Subcutaneous abdominal adipose tissue (tissue), 5 donors: ENCODE measurements at regions not wholly inside any gene's neighbourhood (a gene's known extent, or its start where the extent isn't known, plus 50 kb on each side); places are given as distances from the start of the nearest gene placed in this dataset.
A peak's percentile ranks its signal among the peaks of the same experiment; 100 is the strongest.

Source experiments
- H3K27ac ChIP-seq: one replicate; pipeline ENCODE4 v1.7.0; 2013; ENCODE audit warnings: low read depth, mild to moderate bottlenecking, inconsistent platforms, low read length, moderate library complexity
- H3K27me3 ChIP-seq, 5 donors: one replicate each; pipeline ENCODE4 v1.7.0; 2013; ENCODE audit warnings: low read length in 5 of 5, inconsistent platforms in 1 of 5; ENCODE audit not compliant: control insufficient read depth in 5 of 5, insufficient read depth in 4 of 5
- H3K36me3 ChIP-seq, 5 donors: one replicate each; pipeline ENCODE4 v1.7.0; 2013; ENCODE audit warnings: low read length in 5 of 5; ENCODE audit not compliant: control insufficient read depth in 5 of 5, insufficient read depth in 5 of 5
- H3K4me1 ChIP-seq, 5 donors: one replicate each; pipeline ENCODE4 v1.7.0; 2013; ENCODE audit warnings: low read length in 5 of 5, mild to moderate bottlenecking in 3 of 5, moderate library complexity in 1 of 5; ENCODE audit not compliant: control insufficient read depth in 5 of 5, insufficient read depth in 5 of 5
- H3K4me3 ChIP-seq, 5 donors: one replicate each; pipeline ENCODE4 v1.7.0; 2013; ENCODE audit warnings: low read length in 5 of 5, low read depth in 1 of 5
- H3K9ac ChIP-seq, 5 donors: one replicate each; pipeline ENCODE4 v1.7.0; 2013; ENCODE audit warnings: low read length in 5 of 5, mild to moderate bottlenecking in 4 of 5, moderate library complexity in 3 of 5
- H3K9me3 ChIP-seq, 5 donors: one replicate each; pipeline ENCODE4 v1.7.0; 2013; ENCODE audit warnings: low read length in 5 of 5; ENCODE audit not compliant: control insufficient read depth in 5 of 5
- donor health status: healthy.
- donor health status: healthy.
- donor health status: healthy.
- donor health status: healthy.
- donor health status: healthy.

DNA sequence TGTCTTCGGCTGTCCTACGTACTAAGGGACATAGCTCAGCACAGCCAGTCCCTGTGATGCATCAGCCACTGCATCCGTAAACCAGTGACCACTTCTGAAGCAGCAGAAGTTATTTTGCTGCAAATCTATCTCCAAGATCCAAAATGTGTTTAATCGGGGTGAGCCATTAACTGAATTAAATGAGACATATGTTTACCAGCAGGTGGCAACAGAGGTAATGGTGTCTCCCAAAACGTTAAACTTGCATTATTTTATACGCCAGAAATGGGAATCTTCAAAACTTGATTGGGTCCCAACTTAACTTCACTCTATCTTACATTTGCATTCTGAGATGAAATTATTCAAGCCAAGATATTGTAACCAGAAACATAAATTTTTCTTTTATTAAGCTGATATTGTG, 75.3 kb upstream of the BOC start:
- no peak overlapping the region for H3K4me3 ChIP-seq
- H3K36me3 ChIP-seq, result no peaks in the 10 kb centered on the region
- H3K9me3 ChIP-seq, result no peaks in the 10 kb centered on the region
- H3K4me1 ChIP-seq, result peaks cover 0 to 6% (median 0%) of the 10 kb centered on the region in 5 donors
- no peak overlapping the region for H3K27ac ChIP-seq
- H3K27me3 ChIP-seq, result no peaks in the 10 kb centered on the region
- no peak overlapping the region for H3K9ac ChIP-seq

DNA sequence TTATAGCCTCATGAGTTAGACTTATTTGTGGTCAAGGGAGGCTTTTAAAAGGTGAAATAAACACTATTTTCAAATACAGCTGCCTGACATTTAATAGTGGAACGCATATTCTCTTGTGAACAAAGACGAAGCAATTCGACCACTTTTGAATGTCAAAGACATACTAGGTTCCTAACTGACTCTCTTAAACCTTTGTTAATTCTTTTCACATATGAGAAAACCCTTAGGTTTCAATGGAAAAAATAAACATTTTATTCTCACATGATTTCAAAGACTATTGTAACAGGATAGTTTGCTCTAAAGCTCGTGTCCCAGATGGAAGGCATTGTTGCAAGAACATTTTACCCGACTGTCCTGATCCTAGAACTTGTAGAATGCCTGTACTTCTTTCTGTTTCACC, 74.8 kb upstream of the BOC start:
- no peak overlapping the region for H3K27ac ChIP-seq
- no peak overlapping the region for H3K4me3 ChIP-seq
- no peaks in the 10 kb centered on the region for H3K27me3 ChIP-seq
- no peaks in the 10 kb centered on the region for H3K9me3 ChIP-seq
- H3K36me3 ChIP-seq, result no peaks in the 10 kb centered on the region
- H3K9ac ChIP-seq, result no peak overlapping the region
- H3K4me1 ChIP-seq, result peaks cover 0 to 6% (median 0%) of the 10 kb centered on the region in 5 donors

GRCh38 chr3:113138839-113139743, 72.3 kb upstream of the BOC start:
- Histone ChIP-seq H3K4me3 (no peak overlapping the region), H3K36me3 (no peaks in the 10 kb centered on the region), H3K9ac (no peak overlapping the region), H3K27ac (no peak overlapping the region), H3K4me1 (peaks cover 0 to 6% (median 0%) of the 10 kb centered on the region in 5 donors), H3K27me3 (no peaks in the 10 kb centered on the region), H3K9me3 (no peaks in the 10 kb centered on the region)

- H3K9ac ChIP-seq, result no peak overlapping the region
- H3K4me1 ChIP-seq, result peaks cover 0 to 6% (median 0%) of the 10 kb centered on the region in 5 donors
These were observed 70.5 kb upstream of the BOC start for GRCh38 chr3:113140876-113141275.

DNA sequence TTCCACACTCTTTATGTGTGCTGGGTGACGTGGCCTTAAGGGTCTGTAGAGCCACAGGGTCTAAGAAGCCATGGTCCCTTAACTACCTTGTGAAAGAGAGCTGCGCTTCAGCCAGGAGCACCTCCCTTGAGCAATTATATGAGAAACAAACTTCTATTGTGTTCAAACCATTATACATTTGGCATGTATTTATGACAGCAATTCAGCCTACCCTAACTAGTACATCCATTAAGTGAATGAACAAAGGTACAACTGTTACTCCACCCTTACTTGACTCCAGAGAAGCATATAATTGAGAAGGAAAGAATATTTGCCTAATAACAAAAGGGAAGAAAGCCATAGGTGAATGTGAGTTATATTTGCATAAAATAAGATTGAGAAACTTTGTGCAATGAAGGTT, 69.8 kb upstream of the BOC start:
- Histone ChIP-seq H3K27me3 (no peaks in the 10 kb centered on the region), H3K27ac (no peak overlapping the region), H3K4me1 (peaks cover 0 to 6% (median 0%) of the 10 kb centered on the region in 5 donors), H3K4me3 (no peak overlapping the region), H3K9ac (no peak overlapping the region), H3K36me3 (no peaks in the 10 kb centered on the region), H3K9me3 (no peaks in the 10 kb centered on the region)

More at GRCh38 chr3:113140876-113141275, 70.5 kb upstream of the BOC start:
- H3K36me3 ChIP-seq, result no peaks in the 10 kb centered on the region
- no peak overlapping the region for H3K4me3 ChIP-seq
- no peaks in the 10 kb centered on the region for H3K27me3 ChIP-seq
- no peaks in the 10 kb centered on the region for H3K9me3 ChIP-seq
- no peak overlapping the region for H3K27ac ChIP-seq

GRCh38 chr3:113142476-113142875, 68.9 kb upstream of the BOC start:
- no peaks in the 10 kb centered on the region for H3K36me3 ChIP-seq
- no peak overlapping the region for H3K4me3 ChIP-seq
- no peak overlapping the region for H3K27ac ChIP-seq
- H3K4me1 ChIP-seq, result peaks cover 0 to 6% (median 0%) of the 10 kb centered on the region in 5 donors
- no peaks in the 10 kb centered on the region for H3K27me3 ChIP-seq
- H3K9ac ChIP-seq, result no peak overlapping the region
- no peaks in the 10 kb centered on the region for H3K9me3 ChIP-seq

GRCh38 chr3:113143353-113143752, 68.0 kb upstream of the BOC start:
- Histone ChIP-seq H3K4me3 (no peak overlapping the region), H3K9ac (no peak overlapping the region), H3K27me3 (no peaks in the 10 kb centered on the region), H3K4me1 (peaks cover 0 to 7% (median 2%) of the 10 kb centered on the region in 5 donors), H3K27ac (no peak overlapping the region), H3K9me3 (no peaks in the 10 kb centered on the region), H3K36me3 (no peaks in the 10 kb centered on the region)

- Histone ChIP-seq H3K9ac (no peak overlapping the region), H3K4me3 (peak overlapping the region in 1 of 5 donors; percentile 8), H3K27me3 (no peaks in the 10 kb centered on the region), H3K27ac (peak overlapping the region; percentile 37), H3K36me3 (no peaks in the 10 kb centered on the region), H3K4me1 (peaks cover 3 to 38% (median 30%) of the 10 kb centered on the region in 5 donors), H3K9me3 (no peaks in the 10 kb centered on the region)
These were observed 63.6 kb upstream of the BOC start for GRCh38 chr3:113147681-113148261.

DNA sequence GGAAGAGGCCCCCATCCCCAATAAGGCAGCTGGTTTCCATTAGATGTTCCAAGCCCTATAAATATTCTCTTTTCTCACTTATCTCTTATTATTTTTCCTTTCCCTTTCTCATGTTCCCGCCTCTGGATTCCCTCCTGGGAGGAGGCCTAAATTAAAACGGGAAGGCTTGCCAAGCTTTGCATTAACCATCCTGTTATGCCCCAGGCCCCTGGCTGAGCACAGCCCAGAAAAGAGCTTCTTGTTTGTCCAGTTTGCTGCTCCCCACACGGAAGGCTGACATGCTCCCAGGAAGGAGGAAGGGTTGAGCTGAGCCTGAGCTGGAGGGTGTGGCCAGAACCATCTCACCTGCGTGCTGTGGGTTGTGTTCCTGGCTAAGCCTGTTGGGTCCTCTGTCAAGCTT, 63.1 kb upstream of the BOC start:
- H3K4me3 ChIP-seq, result peak overlapping the region in 1 of 5 donors; percentile 8
- H3K27ac ChIP-seq, result peak overlapping the region; percentile 37
- no peak overlapping the region for H3K9ac ChIP-seq
- H3K9me3 ChIP-seq, result no peaks in the 10 kb centered on the region
- peaks cover 1 to 40% (median 36%) of the 10 kb centered on the region in 5 donors for H3K4me1 ChIP-seq
- no peaks in the 10 kb centered on the region for H3K27me3 ChIP-seq
- no peaks in the 10 kb centered on the region for H3K36me3 ChIP-seq

DNA sequence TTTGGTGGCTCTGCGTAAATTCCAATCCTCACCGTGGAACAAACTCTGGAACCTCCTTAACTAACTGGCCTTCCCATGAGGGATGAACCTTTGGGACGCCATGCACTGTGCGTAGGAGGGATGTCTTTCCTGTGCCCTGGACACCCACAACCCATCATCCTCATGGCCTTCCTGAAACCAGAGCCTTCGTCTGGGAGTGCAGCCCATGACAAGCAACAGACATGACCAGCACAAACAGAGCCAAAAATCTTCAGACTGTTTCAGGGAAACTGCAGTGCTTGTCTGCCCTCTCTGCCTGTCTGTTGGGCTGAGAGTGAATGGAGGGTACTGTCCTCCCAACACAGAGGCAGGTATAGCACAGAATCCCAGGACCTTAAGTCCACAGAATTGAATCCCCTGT, 61.1 kb upstream of the BOC start:
- H3K4me1 ChIP-seq, result peaks cover 1 to 43% (median 39%) of the 10 kb centered on the region in 5 donors
- H3K36me3 ChIP-seq, result no peaks in the 10 kb centered on the region
- H3K4me3 ChIP-seq, result no peak overlapping the region
- no peak overlapping the region for H3K9ac ChIP-seq
- peak overlapping the region; percentile 57 for H3K27ac ChIP-seq
- no peaks in the 10 kb centered on the region for H3K27me3 ChIP-seq
- H3K9me3 ChIP-seq, result no peaks in the 10 kb centered on the region
